H1 (cell line): ENCODE measurements at regions not wholly inside any gene's neighbourhood (a gene's known extent, or its start where the extent isn't known, plus 50 kb on each side); places are given as distances from the start of the nearest gene placed in this dataset.

Experiments
- CTCF ChIP-seq, 3 experiments: IDR thresholded peaks; 1 replicate in 2 of 3; 2 replicates in 1 of 3; pipeline versions ENCODE4 v1.5.1 to v1.6.1; 2011; ENCODE audit warnings: low read length in 3 of 3, mild to moderate bottlenecking in 3 of 3, inconsistent platforms in 2 of 3, low read depth in 1 of 3, moderate library complexity in 1 of 3; ENCODE audit not compliant: insufficient read depth in 1 of 3; ENCODE audit errors: control extremely low read depth in 1 of 3
- SUZ12 ChIP-seq: fragments of 200-600 bp; sonication (generic); IDR thresholded peaks from 2 replicates; pipeline ENCODE4 v1.6.1; 2012; ENCODE audit warnings: mild to moderate bottlenecking, inconsistent platforms, low read length, moderate library complexity, mixed read lengths
- TF ChIP-seq, protein P1 (sequence below): fragments of 300-600 bp; sonication (generic); IDR thresholded peaks from 2 replicates; pipeline ENCODE4 v1.7.1; 2012; ENCODE audit warnings: low read length, moderate library complexity, mild to moderate bottlenecking, inconsistent platforms; ENCODE audit not compliant: insufficient replicate concordance

- TF ChIP-seq CTCF (IDR thresholded peaks at IDR 0.05; ENCODE audit: control extremely low read depth in 1 of 3, insufficient read depth in 1 of 3, low read depth in 1 of 3, low read length in 3 of 3) (no peak), SUZ12 (no peak)
- TF ChIP-seq, protein P1, sequence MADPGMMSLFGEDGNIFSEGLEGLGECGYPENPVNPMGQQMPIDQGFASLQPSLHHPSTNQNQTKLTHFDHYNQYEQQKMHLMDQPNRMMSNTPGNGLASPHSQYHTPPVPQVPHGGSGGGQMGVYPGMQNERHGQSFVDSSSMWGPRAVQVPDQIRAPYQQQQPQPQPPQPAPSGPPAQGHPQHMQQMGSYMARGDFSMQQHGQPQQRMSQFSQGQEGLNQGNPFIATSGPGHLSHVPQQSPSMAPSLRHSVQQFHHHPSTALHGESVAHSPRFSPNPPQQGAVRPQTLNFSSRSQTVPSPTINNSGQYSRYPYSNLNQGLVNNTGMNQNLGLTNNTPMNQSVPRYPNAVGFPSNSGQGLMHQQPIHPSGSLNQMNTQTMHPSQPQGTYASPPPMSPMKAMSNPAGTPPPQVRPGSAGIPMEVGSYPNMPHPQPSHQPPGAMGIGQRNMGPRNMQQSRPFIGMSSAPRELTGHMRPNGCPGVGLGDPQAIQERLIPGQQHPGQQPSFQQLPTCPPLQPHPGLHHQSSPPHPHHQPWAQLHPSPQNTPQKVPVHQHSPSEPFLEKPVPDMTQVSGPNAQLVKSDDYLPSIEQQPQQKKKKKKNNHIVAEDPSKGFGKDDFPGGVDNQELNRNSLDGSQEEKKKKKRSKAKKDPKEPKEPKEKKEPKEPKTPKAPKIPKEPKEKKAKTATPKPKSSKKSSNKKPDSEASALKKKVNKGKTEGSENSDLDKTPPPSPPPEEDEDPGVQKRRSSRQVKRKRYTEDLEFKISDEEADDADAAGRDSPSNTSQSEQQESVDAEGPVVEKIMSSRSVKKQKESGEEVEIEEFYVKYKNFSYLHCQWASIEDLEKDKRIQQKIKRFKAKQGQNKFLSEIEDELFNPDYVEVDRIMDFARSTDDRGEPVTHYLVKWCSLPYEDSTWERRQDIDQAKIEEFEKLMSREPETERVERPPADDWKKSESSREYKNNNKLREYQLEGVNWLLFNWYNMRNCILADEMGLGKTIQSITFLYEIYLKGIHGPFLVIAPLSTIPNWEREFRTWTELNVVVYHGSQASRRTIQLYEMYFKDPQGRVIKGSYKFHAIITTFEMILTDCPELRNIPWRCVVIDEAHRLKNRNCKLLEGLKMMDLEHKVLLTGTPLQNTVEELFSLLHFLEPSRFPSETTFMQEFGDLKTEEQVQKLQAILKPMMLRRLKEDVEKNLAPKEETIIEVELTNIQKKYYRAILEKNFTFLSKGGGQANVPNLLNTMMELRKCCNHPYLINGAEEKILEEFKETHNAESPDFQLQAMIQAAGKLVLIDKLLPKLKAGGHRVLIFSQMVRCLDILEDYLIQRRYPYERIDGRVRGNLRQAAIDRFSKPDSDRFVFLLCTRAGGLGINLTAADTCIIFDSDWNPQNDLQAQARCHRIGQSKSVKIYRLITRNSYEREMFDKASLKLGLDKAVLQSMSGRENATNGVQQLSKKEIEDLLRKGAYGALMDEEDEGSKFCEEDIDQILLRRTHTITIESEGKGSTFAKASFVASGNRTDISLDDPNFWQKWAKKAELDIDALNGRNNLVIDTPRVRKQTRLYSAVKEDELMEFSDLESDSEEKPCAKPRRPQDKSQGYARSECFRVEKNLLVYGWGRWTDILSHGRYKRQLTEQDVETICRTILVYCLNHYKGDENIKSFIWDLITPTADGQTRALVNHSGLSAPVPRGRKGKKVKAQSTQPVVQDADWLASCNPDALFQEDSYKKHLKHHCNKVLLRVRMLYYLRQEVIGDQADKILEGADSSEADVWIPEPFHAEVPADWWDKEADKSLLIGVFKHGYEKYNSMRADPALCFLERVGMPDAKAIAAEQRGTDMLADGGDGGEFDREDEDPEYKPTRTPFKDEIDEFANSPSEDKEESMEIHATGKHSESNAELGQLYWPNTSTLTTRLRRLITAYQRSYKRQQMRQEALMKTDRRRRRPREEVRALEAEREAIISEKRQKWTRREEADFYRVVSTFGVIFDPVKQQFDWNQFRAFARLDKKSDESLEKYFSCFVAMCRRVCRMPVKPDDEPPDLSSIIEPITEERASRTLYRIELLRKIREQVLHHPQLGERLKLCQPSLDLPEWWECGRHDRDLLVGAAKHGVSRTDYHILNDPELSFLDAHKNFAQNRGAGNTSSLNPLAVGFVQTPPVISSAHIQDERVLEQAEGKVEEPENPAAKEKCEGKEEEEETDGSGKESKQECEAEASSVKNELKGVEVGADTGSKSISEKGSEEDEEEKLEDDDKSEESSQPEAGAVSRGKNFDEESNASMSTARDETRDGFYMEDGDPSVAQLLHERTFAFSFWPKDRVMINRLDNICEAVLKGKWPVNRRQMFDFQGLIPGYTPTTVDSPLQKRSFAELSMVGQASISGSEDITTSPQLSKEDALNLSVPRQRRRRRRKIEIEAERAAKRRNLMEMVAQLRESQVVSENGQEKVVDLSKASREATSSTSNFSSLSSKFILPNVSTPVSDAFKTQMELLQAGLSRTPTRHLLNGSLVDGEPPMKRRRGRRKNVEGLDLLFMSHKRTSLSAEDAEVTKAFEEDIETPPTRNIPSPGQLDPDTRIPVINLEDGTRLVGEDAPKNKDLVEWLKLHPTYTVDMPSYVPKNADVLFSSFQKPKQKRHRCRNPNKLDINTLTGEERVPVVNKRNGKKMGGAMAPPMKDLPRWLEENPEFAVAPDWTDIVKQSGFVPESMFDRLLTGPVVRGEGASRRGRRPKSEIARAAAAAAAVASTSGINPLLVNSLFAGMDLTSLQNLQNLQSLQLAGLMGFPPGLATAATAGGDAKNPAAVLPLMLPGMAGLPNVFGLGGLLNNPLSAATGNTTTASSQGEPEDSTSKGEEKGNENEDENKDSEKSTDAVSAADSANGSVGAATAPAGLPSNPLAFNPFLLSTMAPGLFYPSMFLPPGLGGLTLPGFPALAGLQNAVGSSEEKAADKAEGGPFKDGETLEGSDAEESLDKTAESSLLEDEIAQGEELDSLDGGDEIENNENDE: no peak
Measured at GRCh38 chrX:4253092-4253491, 539.6 kb upstream of the PRKX start (continued).
